ENCODE measurements at regions not wholly inside any gene's neighbourhood (a gene's known extent, or its start where the extent isn't known, plus 50 kb on each side); places are given as distances from the start of the nearest gene placed in this dataset.
A peak's percentile ranks its signal among the peaks of the same experiment; 100 is the strongest.
"Not testable (repeated sequence)": the region's sequence is repeated elsewhere in the genome, so short reads cannot be mapped to it uniquely, and the experiment has no call there.

- DNase-seq (ENCODE audit: low read depth in 2 of 2) = no peak
Measured at GRCh38 chr5:152689250-152689711, 284.2 kb upstream of the NMUR2 start.

- no peak for DNase-seq (ENCODE audit: low read depth in 2 of 2)
Measured at GRCh38 chr5:152694231-152694630, 289.2 kb upstream of the NMUR2 start.

GRCh38 chr5:152701305-152701949 lies 296.3 kb upstream of the NMUR2 start:
- no peak for DNase-seq (ENCODE audit: low read depth in 2 of 2)

- DNase-seq (ENCODE audit: low read depth in 2 of 2) = no peak
Measured at GRCh38 chr5:152704286-152704685, 299.2 kb upstream of the NMUR2 start.

GRCh38 chr5:152711801-152712388 lies 306.8 kb upstream of the NMUR2 start:
- peak; percentile 34 to 37 for DNase-seq (ENCODE audit: low read depth in 2 of 2)

GRCh38 chr5:152717393-152717792 lies 312.3 kb upstream of the NMUR2 start:
- no peak for DNase-seq (ENCODE audit: low read depth in 2 of 2)

- DNase-seq (ENCODE audit: low read depth in 2 of 2) = no peak
Measured at GRCh38 chr5:152723482-152723881, 318.4 kb upstream of the NMUR2 start.

- no peak for DNase-seq (ENCODE audit: low read depth in 2 of 2)
Measured at GRCh38 chr5:152730176-152730575, 325.1 kb upstream of the NMUR2 start.

- DNase-seq (ENCODE audit: low read depth in 2 of 2) = no peak
Measured at GRCh38 chr5:152736906-152737305, 331.8 kb upstream of the NMUR2 start.

GRCh38 chr5:152739916-152740315 lies 334.8 kb upstream of the NMUR2 start:
- no peak for DNase-seq (ENCODE audit: low read depth in 2 of 2)

GRCh38 chr5:152741126-152741525 lies 336.0 kb upstream of the NMUR2 start:
- not testable (repeated sequence) for DNase-seq (ENCODE audit: low read depth in 2 of 2)

GRCh38 chr5:152787709-152788217 lies 382.7 kb upstream of the NMUR2 start:
- DNase-seq (ENCODE audit: low read depth in 2 of 2) = not testable (repeated sequence)

- no peak for DNase-seq (ENCODE audit: low read depth in 2 of 2)
Measured at GRCh38 chr5:152801886-152802285, 396.8 kb upstream of the NMUR2 start.

- no peak for DNase-seq (ENCODE audit: low read depth in 2 of 2)
Measured at GRCh38 chr5:152804179-152804578, 399.1 kb upstream of the NMUR2 start.

GRCh38 chr5:152811988-152812387 lies 406.9 kb upstream of the NMUR2 start:
- DNase-seq (ENCODE audit: low read depth in 2 of 2) = no peak

- DNase-seq (ENCODE audit: low read depth in 2 of 2) = no peak
Measured at GRCh38 chr5:152813526-152813925, 408.4 kb upstream of the NMUR2 start.

GRCh38 chr5:152819891-152820290 lies 414.8 kb upstream of the NMUR2 start:
- no peak for DNase-seq (ENCODE audit: low read depth in 2 of 2)

- DNase-seq (ENCODE audit: low read depth in 2 of 2) = no peak
Measured at GRCh38 chr5:152824316-152824715, 419.2 kb upstream of the NMUR2 start.

- no peak for DNase-seq (ENCODE audit: low read depth in 2 of 2)
Measured at GRCh38 chr5:152838241-152838786, 433.2 kb upstream of the NMUR2 start.

GRCh38 chr5:152844713-152845112 lies 439.6 kb upstream of the NMUR2 start:
- no peak for DNase-seq (ENCODE audit: low read depth in 2 of 2)

- DNase-seq (ENCODE audit: low read depth in 2 of 2) = no peak
Measured at GRCh38 chr5:152853361-152853760, 448.3 kb upstream of the NMUR2 start.

- DNase-seq (ENCODE audit: low read depth in 2 of 2) = peak; percentile 76
Measured at GRCh38 chr5:152855441-152855840, 450.4 kb upstream of the NMUR2 start.

- no peak for DNase-seq (ENCODE audit: low read depth in 2 of 2)
Measured at GRCh38 chr5:152861231-152861630, 456.2 kb upstream of the NMUR2 start.
